GM18508 (cell line): ENCODE measurements at regions not wholly inside any gene's neighbourhood (a gene's known extent, or its start where the extent isn't known, plus 50 kb on each side); places are given as distances from the start of the nearest gene placed in this dataset.

Experiments used
- ATAC-seq: cut with Tn5 transposase; IDR thresholded peaks from one replicate; pipeline ENCODE4 v1.9.1; 2021; ENCODE audit warnings: moderate number of reproducible peaks; ENCODE audit not compliant: insufficient read depth, unreplicated experiment

DNA sequence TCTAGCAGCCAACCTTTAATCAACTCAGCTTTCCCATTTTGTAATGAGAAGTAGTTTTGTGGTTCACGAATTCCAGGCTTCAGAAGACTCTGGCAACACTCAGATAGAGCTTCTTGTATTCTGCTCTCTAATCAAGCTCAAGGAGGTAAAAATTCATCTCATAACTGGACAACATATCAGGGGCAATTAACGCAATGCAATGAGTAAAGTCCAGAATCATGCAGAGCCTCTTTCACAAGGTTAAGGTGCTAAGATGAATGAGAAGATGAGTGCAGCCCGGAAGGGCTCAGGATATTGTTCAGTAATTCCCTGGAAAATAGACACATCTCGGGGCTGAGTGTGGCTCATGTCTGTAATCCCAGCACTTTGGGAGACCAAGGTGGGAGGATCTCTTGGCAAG lies 527.7 kb downstream of the SOX11 start:
- no peak for ATAC-seq

DNA sequence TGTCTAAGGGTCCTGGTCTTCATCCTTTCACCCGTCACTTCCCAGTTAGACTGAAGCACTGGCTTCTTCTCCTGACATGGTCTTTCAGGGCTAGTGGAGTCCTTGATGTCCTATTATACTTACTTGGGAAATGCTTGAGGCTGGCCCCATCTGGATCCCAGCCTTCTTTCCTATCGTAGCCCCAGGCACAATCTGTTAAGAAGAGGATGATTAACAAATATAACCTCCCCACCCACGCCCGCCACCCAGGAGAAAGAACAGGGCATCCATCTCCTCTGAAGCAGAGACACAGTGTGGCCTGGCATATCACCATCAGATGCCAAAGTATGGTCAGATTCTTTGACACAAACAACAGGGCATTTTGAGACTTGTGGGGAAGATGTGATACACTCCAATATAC lies 530.1 kb downstream of the SOX11 start:
- no peak for ATAC-seq

DNA sequence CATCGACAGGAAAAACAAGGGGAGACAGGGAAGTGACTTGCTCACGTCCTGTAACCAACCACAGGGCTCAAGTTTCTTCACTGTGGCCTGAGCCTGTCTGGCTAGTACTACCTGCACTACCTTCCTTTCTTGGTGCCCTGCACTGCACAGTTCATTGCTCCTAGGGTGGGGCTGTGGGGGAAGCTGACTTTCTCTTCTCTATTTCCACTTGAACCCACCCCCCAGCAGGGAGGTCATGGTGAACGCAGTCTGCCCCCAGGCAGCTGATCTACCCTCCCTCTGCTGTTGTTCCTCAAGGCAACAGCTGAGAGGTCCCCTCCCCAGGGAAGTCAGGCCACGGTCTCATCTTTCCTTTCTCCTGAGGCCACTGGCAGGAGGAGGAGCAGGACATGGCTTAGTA lies 532.1 kb downstream of the SOX11 start:
- no peak for ATAC-seq

DNA sequence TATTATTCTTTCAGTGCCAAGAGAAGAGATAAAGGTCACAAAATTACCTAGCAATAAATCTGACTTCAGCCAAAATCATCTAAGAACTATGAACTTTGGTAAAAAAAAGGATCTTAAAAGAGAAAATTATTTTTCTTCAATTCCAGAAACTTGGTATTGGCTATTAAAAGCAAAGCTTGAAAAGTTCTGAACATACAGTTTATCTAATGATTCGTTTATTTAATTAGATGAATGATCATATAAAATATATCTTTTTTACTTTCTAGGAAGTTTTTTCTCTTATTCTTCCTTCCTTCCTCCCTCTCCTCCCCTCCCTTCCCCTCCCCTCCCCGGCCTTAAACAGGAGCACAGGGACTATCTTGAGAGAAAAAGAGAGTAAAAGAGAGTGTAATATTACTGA lies 536.1 kb downstream of the SOX11 start:
- no peak for ATAC-seq

DNA sequence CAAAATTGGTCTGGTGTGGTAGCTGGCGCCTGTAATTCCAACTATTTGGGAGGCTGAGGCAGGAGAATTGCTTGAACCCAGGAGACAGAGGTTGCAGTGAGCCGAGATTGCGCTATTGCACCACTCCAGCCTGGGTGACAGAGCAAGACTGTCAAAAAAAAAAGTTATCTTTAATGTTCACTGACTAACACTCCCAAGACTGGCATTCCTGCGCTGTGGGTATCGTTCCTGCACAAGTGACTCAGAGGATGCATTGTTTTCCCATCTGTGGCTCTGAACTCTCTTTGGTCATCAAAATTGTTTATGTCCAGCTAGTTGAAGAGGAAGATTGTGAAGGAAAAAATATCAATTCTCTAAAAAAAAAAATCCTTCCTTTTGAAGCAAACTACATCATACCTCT lies 539.0 kb downstream of the SOX11 start:
- no peak for ATAC-seq

DNA sequence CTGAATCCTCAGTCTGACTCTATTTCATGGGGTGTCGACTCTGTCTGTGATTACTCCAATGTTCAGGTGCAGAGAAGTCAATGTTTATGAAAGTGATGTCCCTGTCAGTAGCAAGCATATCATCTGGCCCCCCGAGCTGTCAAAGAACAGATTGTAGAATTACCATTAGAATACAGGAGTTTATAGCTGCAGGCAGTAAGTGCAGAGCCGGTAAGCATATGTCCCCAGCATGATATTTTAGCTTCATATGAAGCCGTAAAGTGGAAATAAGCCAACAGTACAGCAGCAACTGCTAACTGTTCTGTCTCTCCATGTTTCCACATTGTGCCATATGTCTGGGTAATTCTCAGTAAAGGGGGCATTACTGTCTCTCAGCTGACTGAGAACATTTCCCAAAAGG lies 541.8 kb downstream of the SOX11 start:
- no peak for ATAC-seq

DNA sequence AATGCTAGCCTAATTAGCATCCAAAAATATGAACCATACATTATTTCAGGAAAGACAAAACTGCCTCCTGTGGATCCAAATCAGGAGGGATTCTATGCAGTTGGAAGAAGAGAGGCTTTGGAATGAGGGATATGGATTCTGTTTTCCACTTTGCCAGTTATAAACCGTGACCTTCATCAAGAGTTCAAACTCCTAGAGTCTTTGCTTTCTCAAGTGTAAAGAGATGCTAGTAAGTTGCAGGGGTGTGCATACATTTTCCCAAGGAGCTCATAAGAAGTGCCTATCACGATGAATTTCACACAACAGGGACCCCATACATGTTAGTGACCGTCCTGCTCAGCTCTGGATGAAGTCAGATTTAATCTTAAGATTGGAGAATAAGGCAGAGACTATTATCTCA lies 542.5 kb downstream of the SOX11 start:
- no peak for ATAC-seq

DNA sequence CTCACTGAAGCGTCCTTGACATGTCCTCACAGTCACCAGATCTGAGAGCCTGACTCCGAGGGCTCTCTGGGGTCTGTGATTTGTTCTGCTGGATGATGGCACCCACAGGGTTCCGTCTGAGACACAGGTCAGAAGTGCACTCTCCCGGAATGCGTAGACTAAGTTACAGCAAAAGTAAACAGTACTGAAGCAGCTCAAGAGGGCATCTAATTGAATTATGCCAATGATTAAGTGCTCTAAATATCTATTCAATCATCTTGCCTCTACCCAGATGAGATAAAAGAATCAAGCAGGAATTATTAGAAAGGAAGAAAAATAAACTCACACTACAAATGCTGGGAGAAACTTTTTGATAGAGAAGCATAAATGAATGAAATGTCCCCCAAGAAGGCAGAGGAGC lies 544.1 kb downstream of the SOX11 start:
- no peak for ATAC-seq

DNA sequence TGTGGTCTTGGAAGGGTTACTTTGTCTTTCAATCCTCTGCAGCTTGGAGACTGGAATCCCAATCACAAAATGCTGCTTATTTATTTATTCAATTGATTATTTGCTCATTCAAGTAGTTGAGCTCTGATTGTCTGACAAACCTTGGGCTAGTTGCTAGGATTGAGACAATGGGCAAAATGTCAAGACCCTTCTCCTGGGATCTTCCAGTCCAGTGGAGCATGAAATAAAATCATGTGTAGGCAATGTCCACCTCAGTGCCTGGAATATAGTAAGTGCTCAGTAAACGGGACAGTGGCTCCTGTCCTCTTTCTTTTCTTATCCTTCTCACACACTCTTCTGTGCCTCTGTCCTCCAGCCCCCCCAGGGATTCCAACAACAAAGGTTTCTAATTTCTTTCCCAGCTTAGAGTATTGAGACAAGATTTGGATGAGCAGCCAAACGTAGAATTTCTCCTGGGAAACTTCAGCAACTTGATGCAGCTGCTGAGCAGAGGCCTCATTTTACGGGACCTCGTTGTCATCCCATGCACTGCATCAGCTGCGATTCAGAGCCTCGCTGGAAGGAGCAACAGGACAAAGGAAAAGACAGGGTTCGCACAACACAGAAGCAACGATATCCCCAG lies 545.0 kb downstream of the SOX11 start:
- ATAC-seq: no peak

DNA sequence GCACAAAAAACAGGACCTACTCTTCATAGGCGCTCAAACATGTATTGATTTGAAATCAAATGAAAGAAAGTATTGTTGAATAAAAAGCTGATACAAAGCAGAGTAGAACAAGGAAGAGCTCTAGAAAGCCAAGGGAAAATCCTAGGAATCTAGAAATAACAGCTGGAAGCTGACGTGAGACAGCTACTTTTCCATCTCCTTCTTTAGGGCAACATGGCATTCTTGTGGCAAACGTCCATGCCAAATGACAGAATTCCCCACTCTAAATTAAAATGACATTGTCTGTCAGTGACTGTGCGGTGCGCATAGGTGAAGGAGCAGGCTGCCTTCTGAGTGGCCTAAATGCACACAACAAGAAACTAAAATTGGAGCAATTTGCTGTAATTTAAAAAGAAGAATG lies 557.4 kb downstream of the SOX11 start:
- ATAC-seq: no peak

DNA sequence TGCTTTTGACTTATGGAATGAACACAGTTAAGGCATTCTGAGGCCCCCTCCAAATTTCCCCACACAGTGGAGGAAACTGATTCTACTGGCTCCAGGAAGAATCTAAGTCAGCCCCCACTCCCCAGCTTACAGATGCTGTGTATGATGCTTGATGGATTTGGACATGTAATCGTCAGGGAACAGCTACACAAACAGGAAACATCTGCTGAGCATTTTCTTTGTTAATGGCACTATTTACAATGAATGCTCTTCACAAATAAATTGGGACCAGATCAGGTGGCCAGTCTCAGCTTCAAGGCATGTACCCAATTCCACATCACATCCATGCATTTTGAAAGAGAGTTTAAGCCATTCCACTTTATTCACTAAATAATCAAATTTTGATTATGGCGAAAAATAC lies 562.3 kb downstream of the SOX11 start:
- no peak for ATAC-seq

DNA sequence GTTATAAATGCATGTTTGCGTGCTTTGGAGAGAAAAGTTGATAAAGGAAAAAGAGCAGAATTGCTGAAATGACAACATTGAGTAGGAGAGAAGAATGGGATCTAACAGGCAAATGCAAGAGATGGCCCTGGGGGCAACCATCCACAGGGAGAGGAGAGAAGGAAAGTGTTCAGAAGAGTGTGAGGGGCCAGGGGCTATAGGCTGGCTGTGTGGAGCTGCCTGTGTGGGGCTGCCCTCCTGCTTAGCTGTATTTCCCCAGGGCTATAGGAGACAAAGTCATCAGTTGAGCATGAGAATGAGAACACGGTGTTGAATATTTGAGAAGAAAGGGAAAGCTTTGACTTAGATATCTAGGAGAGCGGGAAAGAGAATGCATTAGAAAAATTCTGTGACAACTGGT lies 572.0 kb downstream of the SOX11 start:
- ATAC-seq: no peak

DNA sequence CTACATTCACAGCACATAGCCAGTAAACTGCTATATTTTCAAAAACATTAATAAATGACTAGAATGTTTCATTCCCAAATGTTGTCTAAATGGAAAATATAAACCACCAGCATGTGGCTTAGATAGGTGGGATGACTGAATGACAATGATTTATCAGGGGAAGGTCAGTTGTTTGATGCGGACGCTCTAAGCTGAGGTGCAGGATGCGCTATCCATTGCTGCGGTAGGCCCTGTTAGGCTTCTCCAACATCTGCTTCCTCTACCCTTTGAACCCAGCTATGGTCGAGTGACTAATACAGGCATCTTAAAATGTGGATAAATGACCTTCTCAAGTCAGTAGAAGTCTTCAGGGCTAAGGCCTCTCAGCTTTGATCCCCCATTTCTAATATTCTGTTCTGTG lies 584.2 kb downstream of the CMPK2 start:
- no peak for ATAC-seq

DNA sequence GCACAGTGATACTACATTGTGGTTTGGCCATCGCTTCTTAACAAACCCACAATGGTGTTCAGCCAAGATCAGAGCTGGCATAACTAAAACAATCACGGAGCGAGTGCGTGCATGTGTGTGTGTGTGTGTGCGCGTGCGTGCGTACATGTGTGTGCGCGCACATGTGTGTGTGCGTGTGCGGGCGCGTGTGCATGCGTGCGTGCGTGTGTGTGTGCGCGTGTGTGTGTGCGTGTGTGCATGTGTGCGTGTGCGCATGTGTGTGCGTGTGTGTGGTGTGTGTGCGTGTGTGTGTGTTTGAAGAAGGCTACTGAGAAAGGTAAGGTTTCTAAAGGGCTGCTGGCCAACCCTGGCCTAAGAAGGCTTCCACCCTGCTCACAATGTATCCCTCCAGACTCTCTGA lies 582.4 kb downstream of the CMPK2 start:
- no peak for ATAC-seq

DNA sequence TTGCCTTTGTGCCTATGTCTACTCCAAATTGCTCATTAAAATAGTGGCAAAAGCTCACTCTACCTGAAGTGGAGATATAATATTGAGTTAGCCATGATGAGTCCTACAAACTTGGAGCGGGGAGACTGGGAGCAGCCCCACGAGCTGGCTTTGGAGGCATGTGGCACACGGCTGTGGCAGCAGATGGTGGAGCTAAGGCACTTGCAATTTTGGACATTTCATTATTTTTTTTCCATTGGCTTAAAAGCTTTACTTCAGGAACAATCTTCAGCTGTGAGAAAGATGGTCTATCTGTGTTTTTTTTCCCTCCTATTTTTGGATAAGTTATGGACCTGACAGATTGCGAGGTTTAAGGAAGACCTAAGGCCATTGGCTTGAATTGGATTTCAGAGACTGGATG lies 578.3 kb downstream of the CMPK2 start:
- no peak for ATAC-seq

DNA sequence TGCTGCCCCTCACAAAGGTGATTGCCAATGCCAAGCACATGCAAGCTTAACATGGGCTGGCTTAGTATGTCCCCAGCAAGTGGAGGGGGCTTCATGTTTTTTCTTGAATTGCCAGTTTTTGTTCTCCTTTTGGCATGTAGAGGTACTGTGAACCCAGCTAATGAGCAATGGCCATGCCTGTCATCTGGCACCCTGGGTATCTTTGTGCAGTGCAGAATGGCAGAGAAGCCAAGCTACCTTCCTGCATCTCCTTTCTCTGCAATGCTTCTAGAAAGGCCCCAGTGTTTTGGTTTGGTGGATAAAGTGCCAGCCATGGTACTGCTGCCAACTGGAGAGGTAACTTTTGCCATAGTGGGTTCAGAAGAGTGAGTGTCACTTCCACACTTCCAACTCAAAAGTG lies 576.9 kb downstream of the CMPK2 start:
- ATAC-seq: no peak

DNA sequence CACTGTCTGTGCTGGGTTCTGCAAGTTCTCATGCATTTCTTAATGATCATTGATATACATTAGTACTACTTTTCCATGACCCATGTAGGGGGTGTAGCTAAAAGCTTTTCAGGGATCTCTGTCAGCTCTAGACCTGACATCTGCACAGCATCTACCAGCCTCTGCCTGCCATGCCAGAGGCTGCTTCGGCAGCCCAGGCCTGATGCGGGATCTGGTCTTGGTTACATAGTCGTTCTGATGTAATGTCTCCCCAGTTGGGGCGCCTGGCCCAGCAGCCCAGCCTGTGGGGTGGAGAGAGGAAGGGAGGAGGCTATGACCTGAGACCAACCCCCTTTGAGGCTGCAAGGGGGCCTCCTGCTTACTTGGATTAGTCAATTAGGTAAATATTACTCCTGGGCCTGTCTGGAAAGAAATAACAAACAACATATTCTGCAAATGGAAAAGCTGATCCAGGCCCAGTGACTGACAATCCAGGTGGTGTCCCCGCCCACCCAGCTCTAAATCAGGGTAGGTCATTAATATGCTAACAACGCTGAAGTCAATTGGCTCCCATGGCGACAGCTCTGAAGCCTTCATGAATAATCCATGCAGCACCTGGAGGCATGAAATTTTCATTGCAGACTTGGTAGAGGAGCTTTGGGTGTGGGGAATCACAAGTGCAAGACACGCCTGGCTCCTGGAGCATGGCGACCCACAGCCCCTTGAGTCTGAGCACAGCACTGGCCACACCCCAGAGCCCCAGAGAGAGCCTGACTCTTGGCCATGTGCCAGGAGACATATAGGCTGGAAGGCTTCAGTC lies 575.3 kb downstream of the CMPK2 start:
- ATAC-seq: no peak

DNA sequence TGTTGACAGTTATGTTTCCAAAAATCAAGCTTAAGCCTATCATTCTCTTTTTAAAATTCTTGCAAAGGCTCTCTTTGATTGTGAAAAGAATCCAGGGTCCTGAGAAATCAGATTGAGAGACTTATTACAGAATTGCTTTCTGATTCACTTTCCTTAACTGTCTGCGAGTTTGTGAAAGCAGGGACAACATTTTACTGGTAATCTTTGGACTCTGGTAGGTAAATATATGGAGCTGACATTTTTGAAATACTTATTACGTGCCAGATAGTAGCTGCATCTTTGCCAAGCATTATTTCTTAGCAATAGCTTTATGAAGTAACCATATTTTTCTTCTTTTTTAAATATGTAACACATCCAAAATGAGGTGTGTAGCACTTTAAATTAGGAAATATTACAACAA lies 570.9 kb downstream of the CMPK2 start:
- no peak for ATAC-seq

DNA sequence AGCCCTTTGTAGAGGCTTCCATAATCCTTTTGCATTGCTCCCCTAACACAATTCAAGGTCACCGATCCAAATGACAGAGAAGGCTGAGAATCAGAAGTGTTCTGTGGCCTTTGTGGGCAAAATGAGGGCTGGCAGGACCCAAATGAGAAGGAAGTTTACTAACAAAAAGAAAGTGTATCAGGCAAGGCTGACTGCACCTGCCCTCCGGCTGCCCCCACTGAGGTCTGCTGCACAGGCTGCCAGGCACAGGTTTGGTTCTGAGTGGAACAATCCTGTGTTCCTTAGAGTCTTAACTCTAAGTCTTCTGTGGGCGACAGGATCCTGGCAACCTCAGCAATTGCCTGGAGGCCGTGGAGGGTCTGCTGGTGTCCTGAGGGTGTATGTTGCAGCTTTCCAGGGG lies 568.5 kb downstream of the CMPK2 start:
- no peak for ATAC-seq

DNA sequence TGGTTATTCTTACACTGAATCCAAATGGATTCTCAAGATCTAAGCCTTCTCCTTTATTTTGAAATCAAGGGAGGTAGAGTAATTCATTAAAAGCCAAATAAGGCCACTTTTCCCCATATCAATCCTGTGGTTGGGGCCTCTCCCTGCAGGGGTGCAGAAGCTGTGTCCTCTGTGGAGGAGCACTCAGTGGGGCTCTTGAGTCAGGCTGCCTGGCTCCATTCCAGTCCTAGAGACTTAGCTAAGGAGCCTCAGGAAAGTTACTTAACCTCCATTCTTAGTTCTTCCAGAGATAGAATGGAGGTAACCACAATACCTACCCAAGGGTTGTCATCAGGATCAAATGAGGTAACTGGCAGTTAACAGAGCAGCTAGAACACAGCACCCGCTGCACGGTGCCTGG lies 564.3 kb downstream of the CMPK2 start:
- ATAC-seq: no peak

DNA sequence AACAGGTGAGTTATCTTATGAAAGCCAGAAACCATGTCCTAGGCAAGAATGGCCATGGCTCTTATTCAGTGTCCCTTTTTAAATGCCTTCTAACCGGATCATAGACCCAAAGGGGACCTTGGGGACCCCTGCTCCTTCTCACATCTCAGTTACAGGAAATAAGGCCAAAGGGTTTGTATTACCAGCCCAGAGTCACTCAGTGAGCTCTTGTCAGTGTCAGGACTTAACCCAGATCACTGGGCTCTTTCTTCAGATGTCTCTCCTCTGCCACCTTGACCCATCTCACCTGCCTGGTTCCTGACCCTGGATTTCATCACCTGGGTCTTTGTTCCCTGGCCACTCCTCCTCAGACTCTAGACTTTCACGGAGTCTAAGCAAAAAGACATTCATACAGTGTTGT lies 556.7 kb downstream of the CMPK2 start:
- ATAC-seq: no peak
